Adipose tissue (tissue), 3 donors: ENCODE measurements at regions not wholly inside any gene's neighbourhood (a gene's known extent, or its start where the extent isn't known, plus 50 kb on each side); places are given as distances from the start of the nearest gene placed in this dataset.

ENCODE experiments used
- H3K27ac ChIP-seq: one replicate; pipeline ENCODE4 v1.5.1; 2013; ENCODE audit warnings: low read depth, low read length
- WGBS, 3 donors: extraction: QIAGEN DNeasy Blood & Tissue Kit; methylation state at CpG; one replicate each; pipeline ENCODE4 v1.1.7; 2013; 5-methylcytosine and 5-hydroxymethylcytosine counted together
- donor health status: healthy with polysubstance abuse.
- donor health status: Bipolar disorder and iron deficiency.
- donor health status: healthy.

GRCh38 chr5:74279244-74279643, 361.3 kb downstream of the ENC1 start:
- 43 to 98% (median 95%) methylated on average over 1 of the region's 1 CpG for WGBS, 3 donors
- H3K27ac ChIP-seq = no peak overlapping the region

GRCh38 chr5:74277418-74277817, 363.1 kb downstream of the ENC1 start:
- WGBS, 3 donors = 91 to 100% (median 92%) methylated on average over 3 of the region's 3 CpGs
- H3K27ac ChIP-seq = no peak overlapping the region

- WGBS, 3 donors = 48 to 73% (median 51%) methylated on average over 7 of the region's 7 CpGs
Observed at GRCh38 chr5:74275171-74275992, 365.1 kb downstream of the ENC1 start.

GRCh38 chr5:74274326-74274725, 366.2 kb downstream of the ENC1 start:
- no peak overlapping the region for H3K27ac ChIP-seq
- 84 to 98% (median 95%) methylated on average over 3 of the region's 3 CpGs for WGBS, 3 donors

More at GRCh38 chr5:74275171-74275992, 365.1 kb downstream of the ENC1 start:
- no peak overlapping the region for H3K27ac ChIP-seq

- 32 to 81% (median 71%) methylated on average over 8 of the region's 8 CpGs for WGBS, 3 donors
- H3K27ac ChIP-seq = no peak overlapping the region
Observed at GRCh38 chr5:74272831-74273451, 367.6 kb downstream of the ENC1 start.

- no peak overlapping the region for H3K27ac ChIP-seq
- 72 to 88% (median 74%) methylated on average over 2 of the region's 2 CpGs for WGBS, 3 donors
Observed at GRCh38 chr5:74272024-74272775, 368.3 kb downstream of the ENC1 start.

- WGBS, 3 donors = 91 to 95% (median 91%) methylated on average over 5 of the region's 5 CpGs
- H3K27ac ChIP-seq = no peak overlapping the region
Observed at GRCh38 chr5:74268297-74268696, 372.2 kb downstream of the ENC1 start.

- WGBS, 3 donors = 89 to 97% (median 92%) methylated on average over 5 of the region's 5 CpGs
- no peak overlapping the region for H3K27ac ChIP-seq
Observed at GRCh38 chr5:74266836-74267235, 373.7 kb downstream of the ENC1 start.

- H3K27ac ChIP-seq = no peak overlapping the region
- WGBS, 3 donors = 37 to 90% (median 81%) methylated on average over 2 of the region's 2 CpGs
Observed at GRCh38 chr5:74266132-74266531, 374.4 kb downstream of the ENC1 start.

GRCh38 chr5:74262544-74263207, 377.9 kb downstream of the ENC1 start:
- H3K27ac ChIP-seq = no peak overlapping the region
- WGBS, 3 donors = 89 to 97% (median 90%) methylated on average over 1 of the region's 1 CpG

GRCh38 chr5:74261866-74262265, 378.7 kb downstream of the ENC1 start:
- 46 to 79% (median 73%) methylated on average over 3 of the region's 3 CpGs for WGBS, 3 donors

GRCh38 chr5:74261421-74261820, 379.1 kb downstream of the ENC1 start:
- no peak overlapping the region for H3K27ac ChIP-seq
- WGBS, 3 donors = 61 to 66% (median 65%) methylated on average over 3 of the region's 3 CpGs

More at GRCh38 chr5:74261866-74262265, 378.7 kb downstream of the ENC1 start:
- no peak overlapping the region for H3K27ac ChIP-seq

GRCh38 chr5:74259572-74259971, 381.0 kb downstream of the ENC1 start:
- WGBS, 3 donors = 82 to 96% (median 96%) methylated on average over 7 of the region's 7 CpGs
- H3K27ac ChIP-seq = no peak overlapping the region

GRCh38 chr5:74258314-74258665, 382.2 kb downstream of the ENC1 start:
- no peak overlapping the region for H3K27ac ChIP-seq

- 11 to 24% (median 11%) methylated on average over 6 of the region's 6 CpGs for WGBS, 3 donors
- H3K27ac ChIP-seq = peak overlapping the region; percentile 25
Observed at GRCh38 chr5:74257645-74258313, 382.7 kb downstream of the ENC1 start.

GRCh38 chr5:74257060-74257527, 383.4 kb downstream of the ENC1 start:
- no peak overlapping the region for H3K27ac ChIP-seq
- 49 to 82% (median 52%) methylated on average over 5 of the region's 5 CpGs for WGBS, 3 donors

- no peak overlapping the region for H3K27ac ChIP-seq
- 88 to 97% (median 96%) methylated on average over 6 of the region's 6 CpGs for WGBS, 3 donors
Observed at GRCh38 chr5:74255692-74256392, 384.7 kb downstream of the ENC1 start.

- 88 to 94% (median 93%) methylated on average over 1 of the region's 1 CpG for WGBS, 3 donors
- no peak overlapping the region for H3K27ac ChIP-seq
Observed at GRCh38 chr5:74254257-74254656, 386.3 kb downstream of the ENC1 start.
